Stimulated activated CD8-positive, alpha-beta memory T cell treated with anti-CD3 and anti-CD28 coated beads, Interleukin-4, amount 100 ng/mL, for 1 hour (primary cell): ENCODE measurements at regions not wholly inside any gene's neighbourhood (a gene's known extent, or its start where the extent isn't known, plus 50 kb on each side); places are given as distances from the start of the nearest gene placed in this dataset.

Source experiments
- DNase-seq, 2 donors: peaks; one replicate each; pipeline ENCODE4 v3.0.0-alpha.2; 2020; ENCODE audit warnings: low read depth in 2 of 2, low spot score in 1 of 2

DNA sequence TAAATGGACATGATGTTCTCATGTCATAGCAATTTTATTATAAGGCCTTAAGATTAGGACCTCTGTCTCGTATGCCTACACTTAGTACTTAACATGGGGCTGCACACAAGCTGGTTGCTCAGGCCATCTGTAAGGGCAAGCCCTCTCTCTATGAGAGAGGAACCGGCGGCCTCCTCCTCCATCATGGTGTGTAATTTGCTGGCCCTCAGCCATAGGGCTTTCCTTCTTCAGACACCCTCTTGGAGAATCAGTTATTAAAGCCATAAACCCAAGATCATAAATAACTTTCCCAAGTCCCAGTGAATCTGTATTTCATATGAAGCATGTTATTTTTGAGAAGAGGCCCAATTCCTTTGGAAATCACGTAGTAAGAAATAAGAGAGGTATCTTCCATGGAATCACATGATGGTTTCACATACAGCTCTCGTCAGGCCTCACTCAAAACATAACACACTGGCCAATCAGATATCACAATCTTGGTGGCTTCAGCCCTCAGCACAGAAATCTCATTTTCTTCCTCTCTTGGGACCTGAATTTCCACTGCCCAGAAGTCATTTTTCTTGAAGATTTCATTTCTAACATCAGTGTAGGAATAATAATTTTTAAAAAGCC is 92.6 kb downstream of the RDH14 start:
- no peak for DNase-seq

DNA sequence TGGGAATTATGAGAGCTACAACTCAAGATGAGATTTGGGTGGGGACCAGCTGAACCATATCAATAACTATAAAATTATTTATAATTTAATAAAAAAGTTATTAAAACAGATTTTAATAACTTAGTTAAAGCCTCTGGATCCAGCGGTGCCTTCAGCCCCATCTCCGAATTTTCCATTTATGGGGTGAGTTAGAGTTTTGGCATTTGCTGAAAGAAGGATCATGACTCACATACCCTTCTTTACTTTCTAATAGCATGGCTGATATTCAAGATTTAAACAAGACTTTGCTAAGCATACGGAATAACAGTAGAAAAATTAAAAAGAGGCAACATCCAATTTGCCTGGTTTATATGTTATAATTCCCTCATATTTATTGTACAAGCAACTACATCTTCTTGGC is 94.5 kb downstream of the RDH14 start:
- no peak for DNase-seq

DNA sequence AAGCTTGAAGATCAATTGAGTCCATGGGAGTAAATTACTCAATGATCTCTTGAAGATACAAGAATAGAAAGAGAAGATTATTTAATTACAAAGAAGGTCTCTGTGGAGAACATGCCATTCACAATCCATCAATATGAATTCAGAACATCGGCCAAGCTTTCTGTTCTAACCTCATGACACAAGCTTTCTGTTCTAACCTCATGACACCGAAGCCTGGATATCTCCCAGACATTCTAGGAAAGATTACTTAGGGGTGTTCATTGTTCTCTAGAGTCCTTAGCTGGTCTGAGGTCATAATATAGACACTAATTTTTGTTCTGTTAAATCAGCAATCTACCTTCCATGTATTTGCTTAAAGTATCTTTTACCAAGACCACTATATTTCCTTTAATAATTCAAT is 95.5 kb downstream of the RDH14 start:
- no peak for DNase-seq

DNA sequence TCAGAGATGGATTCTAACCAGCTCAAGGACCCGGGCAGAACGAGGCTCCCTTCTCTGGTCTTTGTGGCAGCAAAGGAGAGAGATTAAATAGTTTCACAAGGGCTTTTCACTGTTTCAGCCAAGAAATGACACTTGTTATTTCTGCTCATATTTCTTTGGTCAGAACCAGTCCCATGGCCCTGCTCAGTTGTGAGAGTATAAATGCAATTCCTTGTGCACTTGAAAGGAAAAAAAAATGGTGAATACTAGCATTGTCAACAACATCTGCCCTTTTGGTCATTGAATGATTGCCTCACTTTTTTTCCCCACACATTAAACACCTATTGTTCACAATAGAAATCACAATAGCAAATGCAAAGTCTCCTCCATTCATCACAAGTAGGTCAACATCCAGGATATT is 104.4 kb downstream of the RDH14 start:
- DNase-seq = no peak

DNA sequence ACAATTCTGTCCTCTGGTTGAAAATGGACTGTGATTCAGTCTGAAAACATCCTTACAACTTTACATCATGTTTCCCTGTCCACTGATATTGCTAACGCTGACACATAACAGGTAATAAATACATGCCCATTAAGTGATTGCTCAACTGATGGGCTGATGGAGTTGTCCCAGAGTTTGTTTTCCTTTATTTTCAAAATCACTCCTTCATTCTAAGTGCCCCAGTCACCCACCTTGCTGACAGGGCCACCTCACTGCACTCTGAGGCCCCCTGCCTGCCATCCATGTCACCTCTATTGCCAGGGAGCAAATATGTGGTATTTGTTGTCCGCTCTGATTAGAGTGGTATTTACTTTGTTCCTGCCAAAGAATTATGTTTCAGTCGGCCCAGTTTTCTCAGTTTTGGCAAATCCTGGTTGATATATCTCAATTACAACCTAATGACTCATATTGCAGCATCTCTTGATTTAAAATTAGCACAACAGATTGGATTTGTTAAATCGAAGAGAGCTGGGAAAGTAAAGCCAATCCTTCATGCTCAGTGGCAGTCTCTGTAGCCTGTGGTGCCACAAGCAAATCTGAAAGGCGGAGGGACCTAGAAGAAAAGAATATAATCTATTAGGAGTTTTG is 105.1 kb downstream of the RDH14 start:
- no peak for DNase-seq

DNA sequence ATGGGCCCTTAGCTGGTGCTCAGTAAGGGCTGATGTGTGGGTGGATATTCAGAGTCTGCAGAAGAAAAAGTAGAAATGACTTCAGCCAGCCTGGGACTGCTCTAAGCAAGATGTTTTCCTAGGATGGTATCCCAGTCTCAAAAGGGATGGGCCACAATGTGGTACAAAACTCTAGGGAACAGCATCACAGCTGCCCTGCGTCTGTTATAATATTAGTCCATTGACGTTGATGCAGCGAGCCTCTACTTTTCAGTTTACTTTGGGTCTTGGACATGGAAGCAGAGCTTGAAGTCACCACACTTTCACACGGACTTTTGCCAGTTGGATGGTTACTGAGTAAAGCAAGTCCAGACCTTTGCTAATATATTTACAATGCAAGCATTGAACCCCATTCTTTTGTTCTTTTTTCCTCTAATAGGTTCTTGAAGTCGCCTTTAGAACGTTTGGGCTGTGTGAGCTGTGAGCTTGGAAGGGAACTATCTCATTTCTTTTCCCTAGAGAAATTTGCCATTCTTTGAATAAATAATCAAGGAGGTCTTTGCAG is 105.7 kb downstream of the RDH14 start:
- no peak for DNase-seq

DNA sequence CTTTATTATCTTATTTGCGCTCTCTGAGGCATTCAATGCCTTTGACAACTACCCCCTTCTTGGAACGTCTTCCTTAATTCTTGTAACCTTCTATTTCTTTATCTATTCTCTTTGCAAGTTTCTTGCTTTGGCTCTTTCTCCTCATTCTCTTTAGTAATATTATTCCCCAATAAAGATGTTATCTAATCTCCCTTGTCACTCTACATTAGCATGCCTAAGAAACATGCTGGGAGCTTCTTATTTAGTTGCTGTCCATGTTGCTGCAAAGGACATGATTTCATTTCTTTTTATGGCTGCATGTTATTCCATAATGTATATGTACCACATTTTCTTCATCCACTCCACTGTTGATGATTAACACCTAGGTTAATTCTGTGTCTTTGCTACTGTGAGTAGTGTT is 113.7 kb downstream of the RDH14 start:
- DNase-seq = no peak

DNA sequence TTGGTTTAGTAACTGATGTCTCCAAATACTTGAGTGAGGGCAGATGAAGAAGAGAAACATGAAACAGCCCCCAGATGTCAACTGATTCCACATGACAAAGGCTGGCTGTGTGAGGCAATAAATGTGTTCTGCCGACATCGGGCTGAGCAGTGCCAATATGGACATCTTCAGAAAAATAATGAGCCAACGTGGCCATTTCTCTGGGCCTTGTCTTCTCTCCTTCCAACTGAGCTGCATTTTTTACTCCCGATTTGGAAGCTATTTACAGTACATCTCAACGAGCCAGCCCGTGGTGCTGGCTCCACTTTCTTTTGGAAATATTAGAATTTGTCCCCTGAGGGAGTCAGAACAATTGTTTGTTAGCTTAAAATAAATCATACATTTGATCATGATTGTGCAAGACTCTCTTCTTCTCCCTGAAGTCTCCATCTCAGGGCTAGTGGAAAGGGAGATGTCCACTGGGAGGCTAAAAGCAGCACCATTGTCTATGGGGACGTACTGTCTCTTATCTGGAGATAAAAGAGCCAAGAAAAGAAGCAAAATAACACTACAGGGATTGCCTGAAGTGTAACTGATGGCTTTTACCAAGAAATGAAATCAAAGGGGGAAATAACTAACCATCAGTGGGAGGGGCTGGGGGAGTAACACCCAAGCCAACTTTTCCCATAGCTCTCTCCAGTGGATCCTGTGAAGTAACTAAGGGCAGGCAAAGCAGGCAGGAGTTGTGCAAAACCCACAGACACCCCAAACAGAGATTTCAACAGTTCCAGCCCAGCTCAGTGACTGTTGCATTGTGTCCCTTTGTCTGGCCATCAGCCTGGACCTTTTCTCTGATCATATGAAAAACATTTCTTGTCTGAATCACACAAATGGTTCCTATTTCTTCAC is 114.8 kb downstream of the RDH14 start:
- no peak for DNase-seq

DNA sequence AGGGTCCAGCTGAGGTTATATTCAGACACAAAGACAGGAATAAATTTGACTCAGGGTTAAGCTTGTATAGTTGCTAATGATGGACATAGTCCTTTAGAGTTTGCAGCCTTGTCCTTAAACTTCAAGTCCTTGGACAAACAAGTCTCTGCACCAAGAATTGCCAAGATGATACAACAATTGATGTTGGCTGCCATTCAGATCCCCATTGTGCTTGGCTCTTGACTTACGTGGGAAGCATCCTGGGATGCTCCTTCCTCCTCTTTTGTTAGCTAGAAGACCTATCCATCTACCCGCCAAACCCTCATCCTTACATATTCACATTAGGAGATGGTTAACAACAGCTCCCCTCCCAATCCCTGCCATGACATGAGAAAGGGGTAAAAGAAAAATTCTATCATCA is 115.6 kb downstream of the RDH14 start:
- no peak for DNase-seq

DNA sequence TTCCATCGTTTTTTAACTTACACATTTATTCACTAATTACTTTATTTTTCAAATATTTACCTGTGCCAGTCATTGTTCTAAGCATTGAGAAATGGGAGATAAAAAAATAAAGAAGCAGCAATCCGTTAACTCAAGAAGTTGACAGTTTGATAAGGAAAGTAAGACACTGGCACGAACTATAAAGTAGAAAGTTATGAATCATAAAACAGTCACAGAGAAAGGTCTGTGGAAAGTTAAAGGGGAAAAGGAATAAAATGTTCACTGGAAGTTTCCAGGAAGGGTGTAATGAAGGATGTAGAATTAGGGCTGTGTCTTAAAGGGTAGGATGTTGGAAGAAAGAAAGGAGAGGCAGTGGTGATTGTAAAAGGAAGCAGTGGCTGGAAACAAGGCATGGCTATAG is 118.9 kb downstream of the RDH14 start:
- no peak for DNase-seq

DNA sequence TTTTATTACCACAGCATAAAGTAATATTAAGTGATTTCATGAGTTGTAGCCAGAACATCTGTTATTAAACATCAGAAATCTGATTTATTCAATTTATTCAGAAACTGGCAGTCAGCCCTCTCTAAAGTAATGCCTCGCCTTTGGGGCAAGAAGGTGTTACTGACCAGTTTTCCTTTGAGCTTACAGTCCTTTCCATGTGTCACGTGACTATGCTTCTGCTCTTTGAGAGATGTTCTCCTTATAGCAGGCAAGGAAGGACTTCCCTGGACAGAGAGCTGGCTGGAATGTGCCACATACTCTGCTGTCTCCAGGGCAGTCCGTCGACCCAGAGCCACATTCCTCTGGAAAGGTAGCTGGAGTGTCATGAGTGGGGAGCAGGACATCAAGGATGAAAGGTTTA is 119.7 kb downstream of the RDH14 start:
- DNase-seq = no peak

DNA sequence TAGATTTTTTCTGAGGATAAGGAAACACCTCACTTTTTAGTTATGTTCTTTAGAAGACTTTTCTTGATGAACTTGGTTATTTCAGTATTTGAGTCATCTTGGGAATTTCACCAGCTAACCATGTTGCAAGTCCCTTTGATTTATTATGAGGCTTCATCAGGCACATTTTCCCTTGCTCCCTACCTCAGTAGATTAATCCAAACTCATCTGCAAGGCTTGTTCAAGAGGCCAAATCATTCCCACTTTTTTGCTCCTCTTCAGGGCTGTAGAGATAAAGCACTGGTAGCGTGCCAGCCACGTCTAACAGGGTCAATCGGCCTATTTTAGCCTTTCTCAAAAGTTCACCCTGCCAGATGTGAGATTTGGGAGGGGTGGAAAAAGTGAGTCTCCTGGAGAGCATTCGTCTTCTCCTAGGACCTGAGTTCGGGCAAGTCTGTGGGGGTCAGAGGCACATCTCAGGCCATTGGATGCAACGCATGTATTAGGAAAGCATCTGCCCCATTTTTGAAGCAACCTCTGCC is 120.3 kb downstream of the RDH14 start:
- DNase-seq = no peak

DNA sequence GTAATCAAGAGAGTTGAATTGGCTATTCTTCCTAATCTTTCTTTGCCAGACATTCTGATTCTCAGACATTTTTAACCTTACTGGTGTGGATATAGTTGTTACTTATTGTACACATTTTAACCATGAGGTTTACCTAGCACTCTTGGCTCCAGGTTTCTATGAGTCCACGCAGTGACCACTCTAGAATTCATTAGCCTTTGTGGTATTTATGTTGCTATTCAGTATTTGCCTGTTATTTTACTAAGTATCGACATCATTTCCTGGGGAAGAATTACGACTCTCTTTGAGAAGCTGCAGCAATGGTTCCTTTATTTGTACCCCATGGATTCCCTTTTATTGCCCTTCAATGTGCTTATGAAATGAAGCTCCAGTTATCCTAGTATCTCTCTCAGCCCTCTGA is 120.7 kb downstream of the RDH14 start:
- no peak for DNase-seq

DNA sequence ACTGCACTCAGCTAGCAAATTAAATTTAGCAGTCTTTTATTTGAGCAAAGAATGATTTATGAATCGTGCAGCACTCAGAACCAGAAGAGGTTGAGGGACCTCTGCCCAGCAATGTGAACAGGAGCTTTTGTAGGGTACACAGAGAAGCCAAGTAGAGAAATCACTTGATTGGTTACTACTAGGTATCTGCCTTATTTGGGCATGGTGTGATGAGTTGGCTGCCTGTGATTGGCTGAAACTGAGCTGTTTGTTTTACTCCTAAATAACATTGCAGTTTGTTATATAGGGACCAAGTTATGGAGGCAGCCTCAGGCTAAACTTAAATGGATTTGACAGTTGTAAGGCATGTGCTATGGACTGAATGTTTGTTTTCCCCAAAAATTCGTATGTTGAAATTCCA is 122.5 kb downstream of the RDH14 start:
- no peak for DNase-seq

DNA sequence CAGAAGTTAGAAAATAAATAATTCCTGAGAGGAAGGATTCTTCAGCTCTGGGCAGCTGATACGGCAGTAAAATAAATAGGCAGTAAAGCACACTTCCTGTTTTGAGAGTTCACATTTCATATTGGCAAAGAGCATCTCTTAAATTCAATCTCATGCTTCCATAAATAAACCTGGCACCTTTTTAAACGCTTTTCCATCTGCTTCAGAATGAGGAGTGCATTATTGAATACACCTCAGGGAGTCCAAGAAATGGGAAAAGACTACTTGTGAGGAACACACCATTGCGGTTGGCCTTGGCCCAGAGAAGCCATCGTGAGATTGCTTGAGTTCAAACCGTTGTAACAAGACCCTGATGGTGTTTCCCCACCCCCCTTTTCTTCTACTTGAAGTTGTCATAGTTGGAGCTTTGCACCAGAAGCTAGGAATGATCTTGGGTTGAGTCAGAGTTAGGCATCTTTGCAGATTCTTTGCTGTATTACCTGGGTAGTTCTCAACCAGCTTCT is 123.9 kb downstream of the RDH14 start:
- DNase-seq = no peak

DNA sequence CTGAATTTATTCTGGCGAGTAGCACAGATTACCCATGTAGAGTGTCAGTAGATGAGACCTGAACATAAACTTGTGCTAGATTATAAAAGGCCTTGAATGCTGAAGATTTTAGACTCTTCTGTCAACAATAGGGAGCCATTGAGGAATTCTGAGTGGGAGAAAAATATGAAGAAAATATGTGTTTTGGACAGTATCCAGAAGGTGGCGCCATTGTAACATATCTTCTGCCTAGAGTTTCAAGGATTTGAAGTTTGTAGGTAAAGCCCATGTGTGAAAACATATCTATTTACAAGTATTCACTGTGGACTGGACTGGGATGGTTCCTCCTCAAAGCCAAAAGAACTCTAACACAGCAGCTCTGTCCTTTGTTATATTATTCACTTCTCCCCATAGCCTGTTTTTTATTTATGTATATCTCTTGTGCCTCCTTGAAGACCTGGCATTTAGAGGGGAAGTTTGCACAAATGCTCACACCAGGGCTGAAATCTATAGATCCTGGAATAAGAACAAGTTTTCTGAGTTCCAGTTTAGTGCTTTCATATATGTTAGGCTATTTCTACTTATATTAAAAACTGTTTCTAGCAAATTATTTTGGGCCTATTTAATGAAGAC is 124.9 kb downstream of the RDH14 start:
- DNase-seq = no peak

DNA sequence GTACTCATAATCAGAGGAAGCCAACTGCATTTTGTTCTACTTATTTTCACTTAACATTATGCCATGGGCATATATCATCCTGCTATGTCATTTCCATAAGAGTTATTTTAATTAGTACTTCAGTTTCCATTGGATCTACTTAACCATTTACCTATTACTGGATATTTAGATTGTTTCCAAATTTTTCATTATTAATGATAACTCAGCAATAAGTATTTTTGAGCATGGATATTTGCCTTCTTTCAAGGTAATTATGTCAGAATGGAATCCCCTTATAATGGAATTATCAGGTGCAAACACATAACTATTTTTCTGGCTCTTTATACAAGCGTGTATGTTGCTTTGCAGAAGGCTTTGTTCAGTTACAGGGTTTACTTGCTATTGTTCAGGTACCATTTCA is 126.6 kb downstream of the RDH14 start:
- no peak for DNase-seq

DNA sequence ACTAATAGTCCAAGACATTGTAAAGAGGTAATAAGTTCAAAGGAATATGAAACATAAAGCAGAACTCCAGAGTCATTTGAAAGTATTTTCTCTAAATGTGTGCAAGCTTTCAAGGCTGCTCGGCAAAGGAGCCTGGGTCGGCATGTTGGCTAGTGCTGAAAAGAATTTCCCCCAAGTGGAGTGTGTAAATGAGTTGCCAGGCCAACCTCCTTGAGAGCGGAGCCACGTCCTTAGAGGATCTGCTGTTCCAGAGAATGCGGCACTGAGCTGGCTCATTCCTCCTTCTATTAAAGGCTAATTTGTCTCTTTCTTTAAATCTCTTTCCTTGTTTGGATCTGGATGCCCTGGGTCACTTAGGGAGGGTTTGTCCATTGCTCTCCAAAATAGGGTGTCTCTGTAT is 127.5 kb downstream of the RDH14 start:
- DNase-seq = no peak

DNA sequence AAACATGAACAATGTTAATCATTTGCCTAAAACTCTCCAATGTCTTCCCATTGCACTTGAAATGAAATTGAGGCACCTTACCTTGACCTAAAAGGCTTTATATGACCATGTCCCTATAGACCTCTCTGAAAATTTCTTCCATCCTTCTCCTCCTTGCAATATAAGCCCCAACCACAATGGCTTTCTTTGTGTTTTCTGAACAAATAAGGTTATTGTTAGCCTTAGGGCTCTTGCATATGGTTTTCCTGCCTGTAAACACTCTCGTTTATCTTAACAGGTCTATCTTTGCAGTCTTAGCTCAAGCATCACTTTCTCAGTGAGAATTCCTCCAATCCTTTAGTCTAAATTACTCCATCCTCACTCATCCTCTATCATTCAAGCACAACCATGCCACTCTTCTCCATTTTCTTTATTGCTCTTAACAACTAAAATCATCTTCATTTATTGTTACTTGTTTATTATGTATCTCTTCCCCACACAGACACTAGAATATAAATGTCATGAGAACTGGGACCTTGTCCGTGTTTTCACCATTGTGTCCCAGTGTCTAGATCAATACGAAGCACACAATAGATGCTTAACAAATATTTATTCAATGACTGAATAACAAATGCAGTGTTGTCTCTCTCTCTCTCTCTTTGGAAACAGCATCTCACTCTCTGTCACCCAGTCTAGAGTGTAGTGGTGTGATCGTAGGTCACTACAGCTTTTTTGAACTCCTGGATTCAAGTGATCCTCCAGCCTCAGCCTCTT is 129.3 kb downstream of the RDH14 start:
- DNase-seq = no peak

DNA sequence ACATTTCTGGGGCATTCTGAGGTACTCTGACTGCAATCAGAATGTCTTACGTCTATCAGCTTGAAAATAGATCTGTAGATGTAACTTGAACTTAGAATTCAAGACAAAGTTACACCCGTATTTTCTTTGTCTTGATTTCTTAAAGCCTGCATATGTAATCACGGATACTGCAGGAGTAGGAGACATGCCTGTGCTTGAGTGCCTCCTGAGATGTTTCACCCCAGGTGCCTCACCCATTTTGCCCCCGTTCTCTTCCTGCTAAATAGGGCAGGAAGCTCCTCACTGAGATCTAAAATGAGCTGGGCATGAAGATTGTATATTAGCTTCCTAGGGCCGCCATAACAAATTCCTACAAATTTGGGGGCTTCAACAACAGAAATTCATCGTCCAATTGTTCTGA is 131.9 kb downstream of the RDH14 start:
- DNase-seq = no peak

DNA sequence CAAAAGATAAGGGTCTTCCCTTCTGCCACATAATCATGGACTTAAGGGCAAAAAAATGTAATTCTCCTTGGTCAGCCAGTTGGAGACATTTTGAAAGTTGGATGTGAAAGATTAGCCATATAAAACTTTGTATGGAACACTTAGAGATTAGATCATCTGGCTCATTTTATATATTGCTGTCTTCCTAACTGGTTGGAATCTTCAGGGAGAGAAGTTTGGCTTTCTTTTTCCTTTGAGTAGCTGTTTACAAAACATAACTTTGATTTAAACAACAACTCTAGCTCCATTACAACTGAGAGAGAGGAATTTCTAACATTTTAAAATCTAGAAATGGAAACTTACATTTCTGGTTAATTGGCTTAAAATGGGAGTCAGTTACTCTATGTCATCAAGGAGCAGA is 132.7 kb downstream of the RDH14 start:
- no peak for DNase-seq
